Neuronal stem cell (in vitro differentiated cells): ENCODE measurements at regions not wholly inside any gene's neighbourhood (a gene's known extent, or its start where the extent isn't known, plus 50 kb on each side); places are given as distances from the start of the nearest gene placed in this dataset.

Source experiments
- DNase-seq: peaks from one replicate; pipeline ENCODE4 v3.0.0-alpha.2; 2013; ENCODE audit warnings: low spot score
- H2AFZ ChIP-seq: one replicate; pipeline ENCODE4 v1.6.1; 2013; ENCODE audit warnings: mild to moderate bottlenecking, low read length, inconsistent platforms
- H2AK5ac ChIP-seq: 2 replicates; pipeline ENCODE4 v1.6.1; 2013; ENCODE audit warnings: low read depth, mild to moderate bottlenecking, inconsistent platforms, low read length, moderate library complexity, mixed read lengths
- H2BK120ac ChIP-seq: 2 replicates; pipeline ENCODE4 v1.6.1; 2013; ENCODE audit warnings: low read depth, mild to moderate bottlenecking, inconsistent platforms, low read length, moderate library complexity, mixed read lengths
- H2BK12ac ChIP-seq: one replicate; pipeline ENCODE4 v1.6.1; 2013; ENCODE audit warnings: low read length, inconsistent platforms
- H2BK15ac ChIP-seq: 2 replicates; pipeline ENCODE4 v1.6.1; 2013; ENCODE audit warnings: mild to moderate bottlenecking, low read length, inconsistent platforms, mixed read lengths
- H2BK5ac ChIP-seq: one replicate; pipeline ENCODE4 v1.6.1; 2013; ENCODE audit warnings: inconsistent platforms, mild to moderate bottlenecking, low read length, moderate library complexity
- H3K14ac ChIP-seq: one replicate; pipeline ENCODE4 v1.6.1; 2013; ENCODE audit warnings: low read length, inconsistent platforms
- H3K18ac ChIP-seq: 2 replicates; pipeline ENCODE4 v1.6.1; 2013; ENCODE audit warnings: low read length, inconsistent platforms
- H3K23ac ChIP-seq: 2 replicates; pipeline ENCODE4 v1.6.1; 2013; ENCODE audit warnings: low read depth, mild to moderate bottlenecking, mixed read lengths, low read length, inconsistent platforms; ENCODE audit not compliant: poor library complexity
- H3K27ac ChIP-seq: replicated peaks from 3 replicates; pipeline ENCODE4 v1.5.1; 2013; ENCODE audit warnings: low read length, inconsistent platforms
- H3K27me3 ChIP-seq, 3 experiments: 2 replicates each; pipeline ENCODE4 v1.6.1; 2013; ENCODE audit warnings: low read length in 3 of 3, mild to moderate bottlenecking in 2 of 3, inconsistent platforms in 1 of 3, low read depth in 1 of 3, mixed read lengths in 1 of 3, moderate library complexity in 1 of 3; ENCODE audit not compliant: control insufficient read depth in 3 of 3, insufficient read depth in 3 of 3
- H3K36me3 ChIP-seq, 2 donors: replicated peaks in 1 of 2; 2 replicates each; pipeline ENCODE4 v1.6.1; 2013; ENCODE audit warnings: low read length in 2 of 2; ENCODE audit not compliant: control insufficient read depth in 2 of 2, insufficient read depth in 2 of 2
- H3K4ac ChIP-seq: 2 replicates; pipeline ENCODE4 v1.6.1; 2013; ENCODE audit warnings: inconsistent platforms, mild to moderate bottlenecking, low read length, moderate library complexity
- H3K4me1 ChIP-seq, 2 donors: 1 replicate in 1 of 2; 2 replicates in 1 of 2; pipeline ENCODE4 v1.6.1; 2013; ENCODE audit warnings: low read length in 2 of 2, low read depth in 1 of 2; ENCODE audit not compliant: control insufficient read depth in 2 of 2, insufficient read depth in 1 of 2
- H3K4me2 ChIP-seq: one replicate; pipeline ENCODE4 v1.6.1; 2013; ENCODE audit warnings: mild to moderate bottlenecking, low read length, inconsistent platforms; ENCODE audit not compliant: insufficient read depth, poor library complexity, severe bottlenecking
- H3K4me3 ChIP-seq, 2 donors: 2 replicates each; pipeline ENCODE4 v1.5.1; 2013; ENCODE audit warnings: low read length in 2 of 2, mild to moderate bottlenecking in 2 of 2, inconsistent platforms in 1 of 2, moderate library complexity in 1 of 2
- H3K79me1 ChIP-seq: one replicate; pipeline ENCODE4 v1.6.1; 2013; ENCODE audit warnings: low read depth, mild to moderate bottlenecking, inconsistent platforms, low read length, moderate library complexity
- H3K9ac ChIP-seq: one replicate; pipeline ENCODE4 v1.6.1; 2013; ENCODE audit warnings: mild to moderate bottlenecking, low read depth, low read length, inconsistent platforms; ENCODE audit not compliant: poor library complexity
- H3K9me3 ChIP-seq, 2 donors: replicated peaks in 1 of 2; 2 replicates each; pipeline versions ENCODE3 to v1.6.1; 2013; ENCODE audit warnings: low read length in 2 of 2, mild to moderate bottlenecking in 2 of 2, inconsistent platforms in 1 of 2, low read depth in 1 of 2, mixed read lengths in 1 of 2, moderate library complexity in 1 of 2; ENCODE audit not compliant: control insufficient read depth in 2 of 2, insufficient read depth in 1 of 2
- H4K8ac ChIP-seq: one replicate; pipeline ENCODE4 v1.6.1; 2013; ENCODE audit warnings: low read depth, mild to moderate bottlenecking, inconsistent platforms, low read length, moderate library complexity
- H4K91ac ChIP-seq: one replicate; pipeline ENCODE4 v1.6.1; 2013; ENCODE audit warnings: low read length, low read depth, mild to moderate bottlenecking, inconsistent platforms; ENCODE audit not compliant: poor library complexity
- WGBS, 2 donors: extraction: QIAGEN DNeasy Blood & Tissue Kit; methylation state at CpG; one replicate each; pipeline ENCODE4 v1.1.7; 2013; ENCODE audit warnings: missing lambda C conversion rate in 2 of 2, mixed read lengths in 1 of 2; ENCODE audit not compliant: insufficient read length in 2 of 2, insufficient replicate concordance in 1 of 2; ENCODE audit errors: extremely low coverage in 2 of 2; 5-methylcytosine and 5-hydroxymethylcytosine counted together

DNA sequence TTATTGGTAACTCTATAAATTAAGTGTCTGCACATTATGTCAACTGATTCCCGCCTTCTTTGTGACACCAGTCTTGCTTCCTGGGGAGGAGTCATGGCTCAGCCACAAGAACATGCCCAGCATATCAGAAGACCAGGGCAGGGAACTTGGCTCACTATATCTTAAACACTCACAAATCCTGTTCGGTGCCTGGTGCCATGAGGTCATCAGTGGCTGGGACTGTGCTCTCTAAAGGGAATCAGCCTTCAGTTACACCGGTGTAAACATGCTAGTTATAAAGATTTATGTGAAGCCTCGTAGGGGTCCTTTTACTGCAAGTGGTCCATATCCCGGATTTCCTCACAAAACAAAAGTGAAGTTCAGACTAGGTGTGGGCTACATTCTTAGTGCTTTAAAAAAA, 73.1 kb upstream of the ZNF521 start:
- Histone ChIP-seq H3K36me3 (no peaks in the 10 kb centered on the region), H2AK5ac (no peak overlapping the region), H2BK15ac (no peak overlapping the region), H4K91ac (no peak overlapping the region), H3K4me2 (no peak overlapping the region), H2AFZ (no peak overlapping the region), H2BK12ac (no peak overlapping the region), H4K8ac (no peak overlapping the region), H2BK5ac (no peak overlapping the region), H3K23ac (no peak overlapping the region), H3K27me3 (no peaks in the 10 kb centered on the region), H3K14ac (no peak overlapping the region), H3K79me1 (no peaks in the 10 kb centered on the region), H3K27ac (no peak overlapping the region), H3K18ac (no peak overlapping the region), H2BK120ac (no peak overlapping the region), H3K9me3 (peaks cover 0 to 7% of the 10 kb centered on the region in 2 donors), H3K4ac (no peak overlapping the region), H3K9ac (no peak overlapping the region), H3K4me3 (no peak overlapping the region), H3K4me1 (peaks cover 3 to 8% of the 10 kb centered on the region in 2 donors)
- DNase-seq = no peak
- WGBS, 2 donors = no CpG with 5 or more reads among the region's 5 CpGs

DNA sequence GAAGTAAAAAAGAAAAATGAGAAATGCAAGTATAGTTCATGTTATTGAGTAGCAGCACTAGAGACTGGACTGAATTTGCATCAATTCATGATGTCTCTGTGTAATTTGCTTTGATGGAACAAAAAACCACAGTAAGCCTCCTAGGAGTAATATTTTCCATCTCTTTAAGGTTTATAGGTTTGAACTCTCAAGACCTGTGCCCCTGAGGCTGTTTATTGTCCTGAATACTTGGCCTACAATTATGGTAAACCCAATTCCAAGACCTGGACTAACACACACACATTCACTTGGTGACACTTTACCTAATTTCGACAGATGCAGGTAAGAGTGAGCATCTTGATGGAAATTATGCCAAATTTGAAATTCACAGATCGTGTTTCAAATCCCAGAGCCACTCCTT, 71.8 kb upstream of the ZNF521 start:
- no peak overlapping the region for H2BK15ac ChIP-seq
- H2BK5ac ChIP-seq = no peak overlapping the region
- H3K18ac ChIP-seq = no peak overlapping the region
- H2BK120ac ChIP-seq = no peak overlapping the region
- no peak overlapping the region for H3K4ac ChIP-seq
- no peak overlapping the region for H3K27ac ChIP-seq
- peaks cover 0 to 7% of the 10 kb centered on the region in 2 donors for H3K9me3 ChIP-seq
- H3K4me2 ChIP-seq = no peak overlapping the region
- H3K4me1 ChIP-seq = peaks cover 7 to 10% of the 10 kb centered on the region in 2 donors
- no peak overlapping the region for H4K8ac ChIP-seq
- no peaks in the 10 kb centered on the region for H3K79me1 ChIP-seq
- no peak overlapping the region for H3K23ac ChIP-seq
- no peak overlapping the region for H3K14ac ChIP-seq
- DNase-seq = no peak
- no peak overlapping the region for H2AFZ ChIP-seq
- H3K27me3 ChIP-seq = no peaks in the 10 kb centered on the region
- no peak overlapping the region for H3K9ac ChIP-seq
- H3K36me3 ChIP-seq = no peaks in the 10 kb centered on the region
- no CpG with 5 or more reads among the region's 2 CpGs for WGBS, 2 donors
- no peak overlapping the region for H4K91ac ChIP-seq
- H2BK12ac ChIP-seq = no peak overlapping the region
- no peak overlapping the region for H2AK5ac ChIP-seq
- no peak overlapping the region for H3K4me3 ChIP-seq

DNA sequence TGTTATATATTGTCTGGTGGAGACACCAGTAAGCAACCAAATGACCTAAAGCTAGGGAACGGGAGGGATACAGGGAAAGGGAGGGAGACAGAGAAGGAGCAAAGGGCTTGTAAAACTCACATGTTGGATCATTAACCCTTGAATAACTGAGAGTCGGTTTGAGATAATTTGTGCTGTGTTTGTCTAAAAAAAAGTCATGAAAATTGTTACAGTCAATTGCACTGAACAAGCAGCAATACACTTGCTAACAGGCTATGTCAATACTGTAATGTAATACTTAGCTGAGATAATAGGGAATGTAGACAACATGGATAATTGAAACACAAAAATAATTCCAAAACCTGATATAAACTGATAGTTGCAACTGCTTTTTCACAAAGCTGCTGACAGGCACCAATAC, 71.3 kb upstream of the ZNF521 start:
- Histone ChIP-seq H3K79me1 (no peaks in the 10 kb centered on the region), H3K23ac (no peak overlapping the region), H2BK15ac (no peak overlapping the region), H3K9me3 (peaks cover 0 to 7% of the 10 kb centered on the region in 2 donors), H3K27me3 (no peaks in the 10 kb centered on the region), H3K9ac (no peak overlapping the region), H2AFZ (no peak overlapping the region), H2BK5ac (no peak overlapping the region), H3K4me3 (no peak overlapping the region), H4K91ac (no peak overlapping the region), H3K18ac (no peak overlapping the region), H3K14ac (no peak overlapping the region), H4K8ac (no peak overlapping the region), H3K4ac (no peak overlapping the region), H2AK5ac (no peak overlapping the region), H3K27ac (no peak overlapping the region), H3K4me1 (peaks cover 7 to 10% of the 10 kb centered on the region in 2 donors), H2BK120ac (no peak overlapping the region), H3K36me3 (no peaks in the 10 kb centered on the region), H2BK12ac (no peak overlapping the region), H3K4me2 (no peak overlapping the region)
- DNase-seq = no peak
- WGBS, 2 donors = no CpG with 5 or more reads among the region's 2 CpGs

DNA sequence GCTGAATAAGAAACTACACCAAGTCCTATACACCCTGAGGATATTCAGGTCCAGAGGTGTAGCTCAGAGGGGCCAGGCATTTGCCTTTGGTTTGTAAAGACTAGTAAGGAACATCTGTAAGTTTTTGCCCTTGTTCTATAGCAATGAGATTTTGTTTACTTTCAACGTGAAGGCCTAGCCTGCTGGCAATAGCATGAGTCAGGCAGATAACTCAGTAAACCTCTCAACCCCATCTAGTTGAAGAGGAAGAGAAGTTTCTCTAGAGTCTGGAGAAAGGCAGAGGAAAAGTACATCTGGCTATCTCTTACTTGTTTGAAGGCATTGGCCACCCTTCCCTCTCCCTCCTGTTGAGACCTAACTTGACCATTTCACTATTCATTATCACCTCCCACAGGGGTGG, 70.3 kb upstream of the ZNF521 start:
- no peak overlapping the region for H3K14ac ChIP-seq
- no CpG with 5 or more reads among the region's 1 CpG for WGBS, 2 donors
- DNase-seq = no peak
- H2AK5ac ChIP-seq = no peak overlapping the region
- H3K9ac ChIP-seq = no peak overlapping the region
- no peaks in the 10 kb centered on the region for H3K36me3 ChIP-seq
- H3K4me2 ChIP-seq = no peak overlapping the region
- H4K91ac ChIP-seq = no peak overlapping the region
- no peak overlapping the region for H2BK12ac ChIP-seq
- H3K18ac ChIP-seq = no peak overlapping the region
- H3K79me1 ChIP-seq = no peaks in the 10 kb centered on the region
- H2BK5ac ChIP-seq = no peak overlapping the region
- H3K27me3 ChIP-seq = no peaks in the 10 kb centered on the region
- H4K8ac ChIP-seq = no peak overlapping the region
- no peak overlapping the region for H2BK15ac ChIP-seq
- H2AFZ ChIP-seq = no peak overlapping the region
- no peak overlapping the region for H3K27ac ChIP-seq
- H2BK120ac ChIP-seq = no peak overlapping the region
- H3K9me3 ChIP-seq = peaks cover 0 to 4% of the 10 kb centered on the region in 2 donors
- H3K4ac ChIP-seq = no peak overlapping the region
- no peak overlapping the region for H3K4me3 ChIP-seq
- H3K23ac ChIP-seq = no peak overlapping the region
- H3K4me1 ChIP-seq = peaks cover 7 to 10% of the 10 kb centered on the region in 2 donors
